ENCODE measurements at regions not wholly inside any gene's neighbourhood (a gene's known extent, or its start where the extent isn't known, plus 50 kb on each side); places are given as distances from the start of the nearest gene placed in this dataset.

GRCh38 chr16:51592001-51592501 lies 441.0 kb upstream of the SALL1 start:
- CTCF ChIA-PET = no interaction called here
- in situ Hi-C loops (cut with MboI; ENCODE audit: low sequenced_read_pairs) = no loop called here
- ATAC-seq (ENCODE audit: low read depth) = peak; percentile 57

More at GRCh38 chr16:51592001-51592501, 441.0 kb upstream of the SALL1 start:
- 0 out of 2 replicates have a peak overlapping the region, but pooled peaks have one; percentile 7 for H3K4me3 ChIP-seq (ENCODE audit: insufficient read depth, low read depth, low read length)
- POLR2A ChIA-PET (ENCODE audit: unreplicated experiment) = no interaction called here
- H2BK5ac ChIP-seq (ENCODE audit: low read depth, low read length, poor library complexity, severe bottlenecking) = no peak overlapping the region
- H3K9ac ChIP-seq (ENCODE audit: low read depth, low read length) = peak overlapping the region; percentile 6; the same call in 1 of the 2 replicates
- WGBS, 2 experiments (ENCODE audit: extremely low coverage in 2 of 2, insufficient read length in 1 of 2) = no CpG with 5 or more reads among the region's 9 CpGs
- no peak for DNase-seq
- intact Hi-C loops (cut with micrococcal nuclease) = no loop called here
- H3K36me3 ChIP-seq (ENCODE audit: control insufficient read depth, insufficient read depth, low read length) = no peaks in the 10 kb centered on the region
- dilution Hi-C loops (cut with HindIII; ENCODE audit: low sequenced_read_pairs, unreplicated experiment) = no loop called here
- no peak overlapping the region for H3K23ac ChIP-seq (ENCODE audit: low read depth, low read length)
- H3K56ac ChIP-seq (ENCODE audit: extremely low read depth, insufficient read depth, low read length) = no peak overlapping the region; the same call in 1 of the 2 replicates
- H3K27ac ChIP-seq (ENCODE audit: insufficient read depth, low read length) = no peak overlapping the region
- no peaks in the 10 kb centered on the region for H3K79me1 ChIP-seq (ENCODE audit: low read depth in 1 of 2, low read length in 2 of 2)
- no TSS peak for BruUV-seq (replicated peaks)
- no peak overlapping the region for H2BK120ac ChIP-seq (ENCODE audit: low read depth, low read length)
- H2AK9ac ChIP-seq (replicated peaks; ENCODE audit: low read depth, low read length, poor library complexity) = no peak overlapping the region
- H3K9me1 ChIP-seq (ENCODE audit: insufficient read depth, low read length) = no peaks in the 10 kb centered on the region
- H3K9me3 ChIP-seq (ENCODE audit: control insufficient read depth, insufficient read depth, low read length) = no peaks in the 10 kb centered on the region
- TF ChIP-seq BHLHE40 (IDR thresholded peaks at IDR 0.05; ENCODE audit: low read depth, low read length) (no peak), RCOR1 (IDR thresholded peaks at IDR 0.05; ENCODE audit: insufficient replicate concordance, low read length) (no peak), RFX5 (IDR thresholded peaks at IDR 0.05; ENCODE audit: low read depth, low read length) (no peak), NFE2L2 (IDR thresholded peaks at IDR 0.05; ENCODE audit: low read depth, low read length) (no peak), CEBPB (IDR thresholded peaks at IDR 0.05; ENCODE audit: low read depth, low read length) (no peak), MXI1 (IDR thresholded peaks at IDR 0.05; ENCODE audit: borderline replicate concordance, low read depth, low read length) (no peak), CHD1 (IDR thresholded peaks at IDR 0.05; ENCODE audit: low read depth, low read length) (no peak), POLR2A (IDR thresholded peaks at IDR 0.05; ENCODE audit: low read depth, low read length) (no peak), MAZ (IDR thresholded peaks at IDR 0.05; ENCODE audit: borderline replicate concordance, low read depth, low read length) (no peak), ELK1 (IDR thresholded peaks at IDR 0.05; ENCODE audit: borderline replicate concordance, low read depth, low read length) (no peak), FOS (IDR thresholded peaks at IDR 0.05; ENCODE audit: low read depth, low read length) (no peak), SMC3 (IDR thresholded peaks at IDR 0.05; ENCODE audit: low read depth, low read length) (no peak)
- TF ChIP-seq, protein P1, sequence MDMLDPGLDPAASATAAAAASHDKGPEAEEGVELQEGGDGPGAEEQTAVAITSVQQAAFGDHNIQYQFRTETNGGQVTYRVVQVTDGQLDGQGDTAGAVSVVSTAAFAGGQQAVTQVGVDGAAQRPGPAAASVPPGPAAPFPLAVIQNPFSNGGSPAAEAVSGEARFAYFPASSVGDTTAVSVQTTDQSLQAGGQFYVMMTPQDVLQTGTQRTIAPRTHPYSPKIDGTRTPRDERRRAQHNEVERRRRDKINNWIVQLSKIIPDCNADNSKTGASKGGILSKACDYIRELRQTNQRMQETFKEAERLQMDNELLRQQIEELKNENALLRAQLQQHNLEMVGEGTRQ (IDR thresholded peaks at IDR 0.05; ENCODE audit: low read depth, low read length) = no peak
- TF ChIP-seq, protein P2, sequence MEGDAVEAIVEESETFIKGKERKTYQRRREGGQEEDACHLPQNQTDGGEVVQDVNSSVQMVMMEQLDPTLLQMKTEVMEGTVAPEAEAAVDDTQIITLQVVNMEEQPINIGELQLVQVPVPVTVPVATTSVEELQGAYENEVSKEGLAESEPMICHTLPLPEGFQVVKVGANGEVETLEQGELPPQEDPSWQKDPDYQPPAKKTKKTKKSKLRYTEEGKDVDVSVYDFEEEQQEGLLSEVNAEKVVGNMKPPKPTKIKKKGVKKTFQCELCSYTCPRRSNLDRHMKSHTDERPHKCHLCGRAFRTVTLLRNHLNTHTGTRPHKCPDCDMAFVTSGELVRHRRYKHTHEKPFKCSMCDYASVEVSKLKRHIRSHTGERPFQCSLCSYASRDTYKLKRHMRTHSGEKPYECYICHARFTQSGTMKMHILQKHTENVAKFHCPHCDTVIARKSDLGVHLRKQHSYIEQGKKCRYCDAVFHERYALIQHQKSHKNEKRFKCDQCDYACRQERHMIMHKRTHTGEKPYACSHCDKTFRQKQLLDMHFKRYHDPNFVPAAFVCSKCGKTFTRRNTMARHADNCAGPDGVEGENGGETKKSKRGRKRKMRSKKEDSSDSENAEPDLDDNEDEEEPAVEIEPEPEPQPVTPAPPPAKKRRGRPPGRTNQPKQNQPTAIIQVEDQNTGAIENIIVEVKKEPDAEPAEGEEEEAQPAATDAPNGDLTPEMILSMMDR (conservative IDR thresholded peaks at IDR 0.05; ENCODE audit: low read depth, low read length) = no peak
- H3K4me2 ChIP-seq (ENCODE audit: low read depth, low read length) = peak overlapping the region; percentile 69
- H3K4ac ChIP-seq (ENCODE audit: low read depth, low read length) = no peak overlapping the region
- H4K8ac ChIP-seq (ENCODE audit: low read depth in 2 of 2, low read length in 2 of 2) = no peak overlapping the region
- H4K20me1 ChIP-seq (ENCODE audit: insufficient read depth, low read length) = no peaks in the 10 kb centered on the region
- H4K91ac ChIP-seq (ENCODE audit: insufficient read depth, low read depth, low read length) = no peak overlapping the region
- no peak overlapping the region for H3K18ac ChIP-seq (ENCODE audit: low read depth, low read length)
- H4K5ac ChIP-seq (ENCODE audit: low read depth, low read length) = no peak overlapping the region; the same call in 1 of the 2 replicates
- peaks cover 10% of the 10 kb centered on the region for H3K27me3 ChIP-seq (ENCODE audit: control insufficient read depth, insufficient read depth, low read length)
- no peak overlapping the region for H2BK15ac ChIP-seq (ENCODE audit: low read depth, low read length)
- no peak overlapping the region for H2AK5ac ChIP-seq (ENCODE audit: low read depth, low read length)
- H2BK20ac ChIP-seq (ENCODE audit: low read depth, low read length) = no peak overlapping the region
- H3K14ac ChIP-seq (replicated peaks; ENCODE audit: low read depth, low read length) = 0 out of 2 replicates have a peak overlapping the region, but pooled peaks have one; percentile 17
- H3K4me1 ChIP-seq (ENCODE audit: control insufficient read depth, insufficient read depth, low read length) = no peaks in the 10 kb centered on the region; the same call in 1 of the 2 replicates
- H2AFZ ChIP-seq (replicated peaks; ENCODE audit: low read length, poor library complexity) = peak overlapping the region; percentile 26

All from IMR-90 (cell line).